ENCODE measurements at regions not wholly inside any gene's neighbourhood (a gene's known extent, or its start where the extent isn't known, plus 50 kb on each side); places are given as distances from the start of the nearest gene placed in this dataset.

DNA sequence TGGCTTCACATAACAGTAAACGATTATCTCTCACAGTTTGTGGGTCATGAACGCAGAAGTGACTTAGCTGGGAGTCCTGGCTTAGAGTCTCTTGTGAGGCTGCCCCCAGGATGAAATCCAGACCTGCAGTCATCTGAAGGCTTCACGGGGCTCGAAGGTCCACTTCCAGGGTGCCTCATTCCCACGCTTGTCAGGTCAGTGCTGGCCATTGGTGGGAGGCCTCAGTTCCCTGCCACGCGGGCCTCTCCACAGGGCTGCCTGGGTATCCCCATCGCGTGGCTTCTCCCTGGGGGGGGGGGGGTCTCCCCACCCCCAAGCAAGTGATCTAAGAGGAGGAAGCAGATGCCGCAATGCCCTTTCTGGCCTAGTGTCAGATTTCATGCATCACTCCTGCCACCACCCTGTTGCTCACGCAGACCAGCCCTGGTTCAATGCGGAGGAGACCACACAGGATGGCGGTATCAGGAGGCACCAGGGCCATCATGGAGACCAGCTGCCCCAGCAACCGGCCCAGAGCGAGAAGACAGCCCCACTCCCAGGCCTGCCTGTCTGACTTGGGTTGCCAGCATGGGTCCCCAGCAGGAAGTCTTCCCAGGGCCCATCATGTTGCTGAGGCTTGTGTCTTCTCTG, 77.3 kb upstream of the CDH5 start:
- DNase-seq (ENCODE audit: low read depth): no peak

DNA sequence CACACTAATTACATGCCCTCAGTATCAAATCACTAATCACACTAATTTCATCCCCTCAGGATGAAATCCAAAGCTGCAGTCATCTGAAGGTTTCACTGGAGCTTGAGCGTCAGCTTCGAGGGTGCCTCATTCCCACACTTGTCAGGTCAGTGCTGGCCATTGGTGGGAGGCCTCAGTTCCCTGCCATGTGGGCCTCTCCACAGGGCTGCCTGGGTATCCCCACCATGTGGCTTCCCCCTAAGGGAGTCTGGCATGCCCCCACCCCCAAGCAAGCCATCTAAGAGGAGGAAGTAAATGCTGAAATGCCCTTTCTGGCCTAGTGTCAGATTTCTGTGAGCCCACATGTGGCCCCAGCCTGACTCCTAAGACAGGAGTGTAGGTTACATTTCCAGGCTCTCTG, 78.6 kb upstream of the CDH5 start:
- no peak for DNase-seq (ENCODE audit: low read depth)

DNA sequence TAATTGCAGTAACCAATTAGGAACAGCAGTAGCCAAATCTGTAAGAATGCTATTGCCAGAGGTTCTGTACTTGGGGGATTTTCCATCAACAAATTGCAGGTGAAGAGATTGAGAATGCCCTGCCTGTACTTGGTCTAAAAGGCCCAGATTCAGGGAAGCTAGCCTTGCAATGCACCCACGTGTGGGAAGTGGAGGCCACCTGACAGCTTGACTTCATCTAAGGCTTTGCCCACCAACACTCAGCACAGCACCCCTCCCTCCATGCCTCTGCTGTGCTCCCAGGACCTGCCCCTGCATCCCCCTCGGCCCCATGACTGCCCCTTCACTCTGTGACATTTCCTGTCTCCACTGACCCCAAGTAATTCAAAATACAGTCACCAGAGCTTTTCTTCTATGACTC, 79.1 kb upstream of the CDH5 start:
- no peak for DNase-seq (ENCODE audit: low read depth)

DNA sequence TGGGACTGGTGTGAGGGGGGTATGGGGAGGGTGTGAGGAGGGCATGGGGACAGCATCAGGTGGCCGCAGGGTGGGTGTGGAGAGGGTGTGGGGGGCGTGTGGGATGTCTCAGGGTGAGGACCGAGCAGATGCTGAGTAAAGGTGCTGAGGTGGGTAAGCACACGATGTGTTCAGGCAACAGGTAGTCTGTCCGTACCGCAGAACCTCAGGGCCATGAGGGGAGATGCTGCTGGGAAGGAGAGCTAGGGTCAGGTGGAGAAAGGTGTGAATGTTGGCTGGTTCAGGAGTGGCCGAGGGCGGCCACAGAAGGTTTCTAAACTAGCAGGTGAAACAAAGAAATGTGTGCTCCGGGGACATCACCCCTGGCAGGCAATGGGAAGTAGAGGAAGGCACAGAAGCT, 80.0 kb upstream of the CDH5 start:
- no peak for DNase-seq (ENCODE audit: low read depth)

DNA sequence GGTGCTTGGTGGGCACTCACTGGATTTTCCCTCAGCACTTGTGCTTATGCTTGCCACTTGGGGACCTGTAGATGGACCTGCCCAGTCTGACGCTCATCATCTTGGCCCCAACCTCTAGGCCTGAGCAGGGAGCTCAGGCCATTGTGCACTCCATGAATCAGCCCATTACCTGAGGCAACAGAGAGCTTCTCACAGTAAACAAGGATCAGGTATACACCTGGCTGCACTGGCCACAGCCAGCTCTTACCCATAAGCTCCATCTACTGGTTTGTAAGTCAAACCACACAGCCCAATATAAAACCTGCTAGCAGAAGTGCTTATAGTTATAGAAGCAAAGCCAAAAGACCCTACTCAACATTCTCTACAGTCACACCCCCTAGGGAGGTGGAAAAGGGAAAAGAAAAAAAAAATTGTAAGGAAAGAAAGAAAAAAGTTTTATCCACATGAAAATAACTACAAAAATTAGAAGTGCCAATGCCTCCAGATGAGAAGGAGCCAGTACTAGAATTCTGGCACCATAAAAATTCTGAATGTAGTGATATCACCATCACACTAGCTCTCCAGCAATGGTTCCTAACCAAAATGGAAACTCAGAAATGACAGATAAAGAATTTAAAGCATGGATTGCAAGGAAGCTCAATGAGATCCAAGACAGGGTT, 87.8 kb upstream of the CDH5 start:
- no peak for DNase-seq (ENCODE audit: low read depth)

DNA sequence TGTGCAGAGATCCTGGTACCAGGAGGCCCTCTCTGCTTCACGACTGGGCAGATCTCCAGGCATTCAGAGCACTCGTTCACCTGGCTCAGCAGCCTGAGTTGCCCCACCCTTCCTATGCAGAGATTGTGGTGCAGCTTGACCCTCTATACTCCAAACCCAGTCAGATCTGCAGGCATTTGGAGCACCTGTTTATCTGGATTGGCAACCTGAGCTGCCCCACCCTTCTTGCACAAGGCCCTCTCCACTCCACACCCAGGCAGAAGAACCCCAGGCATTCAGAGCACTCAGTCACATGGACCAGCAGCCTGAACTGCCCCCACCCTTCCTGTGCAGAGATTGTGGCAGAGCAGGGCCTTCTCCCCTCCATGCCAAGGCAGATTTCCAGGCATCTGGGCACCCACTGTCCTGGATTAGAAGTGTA, 88.4 kb upstream of the CDH5 start:
- no peak for DNase-seq (ENCODE audit: low read depth)

DNA sequence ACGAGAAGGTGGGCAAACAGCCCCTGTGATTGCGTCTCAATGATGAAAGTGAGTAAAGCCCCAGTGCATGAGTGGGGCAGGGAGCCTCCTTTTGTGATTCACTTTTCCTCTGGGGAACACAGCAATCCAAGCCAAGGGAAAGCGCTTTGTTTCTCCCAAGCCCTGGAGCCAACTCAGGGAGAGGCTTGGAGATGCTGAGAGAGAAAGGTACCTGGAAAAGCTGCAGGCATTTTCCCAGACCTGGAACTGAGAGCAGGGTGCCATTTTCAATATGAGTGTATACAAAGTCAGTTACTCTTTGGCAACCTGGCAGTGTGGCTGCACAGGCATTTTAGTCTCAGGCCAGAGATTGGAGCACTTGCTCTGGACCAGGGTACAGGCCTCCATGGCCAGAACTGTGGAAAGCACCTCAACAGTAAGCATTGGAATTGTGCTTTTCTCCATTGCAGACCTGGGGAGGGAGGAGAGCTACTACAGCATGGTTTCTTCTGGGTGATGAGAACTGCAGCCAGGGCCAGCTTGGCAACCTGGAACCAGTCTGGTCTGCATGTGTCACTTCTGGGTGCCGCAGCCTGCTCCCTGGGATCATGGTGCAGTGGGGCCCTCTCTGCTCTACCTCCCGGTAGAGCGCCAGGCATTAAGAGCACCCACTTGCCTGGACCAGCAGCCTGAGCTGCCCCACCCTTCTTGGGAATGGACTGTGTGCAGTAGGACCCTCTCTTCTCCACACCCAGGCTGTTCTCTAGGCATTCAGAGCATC, 89.0 kb upstream of the CDH5 start:
- no peak for DNase-seq (ENCODE audit: low read depth)

DNA sequence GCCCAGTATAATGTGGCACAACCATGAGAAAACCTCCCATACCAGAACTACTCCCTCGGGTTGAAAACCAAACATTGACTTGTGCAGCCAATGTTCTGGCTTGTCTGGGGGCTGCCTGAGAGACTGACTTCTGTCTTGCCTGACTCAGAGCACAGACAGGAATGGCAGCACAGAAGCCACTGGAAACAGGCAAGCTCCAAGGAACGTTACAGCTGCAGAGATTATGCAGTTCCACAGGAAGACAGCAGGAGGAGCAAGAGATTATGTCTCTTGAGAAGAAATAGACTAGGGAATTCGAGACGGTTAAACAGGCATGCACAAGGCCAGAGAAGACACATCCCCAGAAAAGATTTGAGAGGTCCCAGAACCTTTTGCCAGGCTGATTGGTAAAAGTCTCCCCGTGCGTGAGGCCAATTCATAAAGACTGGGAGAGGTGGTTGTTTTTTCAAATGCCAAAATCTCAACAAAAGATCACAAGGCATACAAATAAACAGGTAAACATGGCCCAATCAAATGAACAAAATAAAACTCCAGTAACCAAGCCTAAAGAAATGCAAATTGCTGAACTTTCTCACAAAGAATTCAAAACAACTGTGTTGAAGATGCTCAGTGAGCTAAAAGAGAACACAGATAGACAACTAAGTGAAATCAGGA, 90.6 kb upstream of the CDH5 start:
- peak; percentile 58 for DNase-seq (ENCODE audit: low read depth)

DNA sequence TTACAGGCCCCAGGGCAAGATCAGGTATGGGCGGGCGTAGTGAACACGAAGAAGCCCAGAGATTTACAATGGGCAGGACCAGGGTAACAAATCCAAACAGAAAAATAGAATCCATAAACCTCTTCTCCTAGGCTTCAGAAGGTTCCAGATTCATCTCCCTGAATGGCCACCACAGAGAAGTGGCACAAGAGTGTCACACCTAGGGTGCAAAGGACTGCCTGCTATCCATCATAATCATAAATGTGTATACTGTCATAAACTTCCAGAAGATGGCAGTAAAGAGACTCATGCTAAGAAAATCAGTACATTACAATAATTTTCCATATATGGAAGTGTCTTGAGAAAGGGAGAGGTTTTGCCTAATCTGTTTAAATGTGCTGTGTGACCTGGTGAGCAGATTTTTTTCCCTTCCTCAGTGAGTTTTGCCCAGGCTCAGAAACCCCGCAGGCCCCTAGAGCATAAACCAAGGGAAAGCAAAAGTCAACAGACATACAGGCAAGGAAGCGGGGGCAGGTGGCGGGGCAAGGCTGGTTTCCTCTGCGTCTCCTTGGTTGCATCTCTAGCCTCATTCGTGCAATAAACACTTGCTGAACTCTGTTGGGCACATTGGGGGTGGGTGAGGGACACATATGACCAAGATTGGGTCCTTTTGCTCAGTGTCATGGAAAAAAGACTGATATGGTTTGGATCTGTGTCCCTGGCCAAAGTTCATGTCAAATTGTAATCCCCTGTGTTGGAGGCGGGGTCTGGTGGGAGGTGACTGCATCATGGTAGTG, 92.0 kb upstream of the CDH5 start:
- DNase-seq (ENCODE audit: low read depth): peak; percentile 27

DNA sequence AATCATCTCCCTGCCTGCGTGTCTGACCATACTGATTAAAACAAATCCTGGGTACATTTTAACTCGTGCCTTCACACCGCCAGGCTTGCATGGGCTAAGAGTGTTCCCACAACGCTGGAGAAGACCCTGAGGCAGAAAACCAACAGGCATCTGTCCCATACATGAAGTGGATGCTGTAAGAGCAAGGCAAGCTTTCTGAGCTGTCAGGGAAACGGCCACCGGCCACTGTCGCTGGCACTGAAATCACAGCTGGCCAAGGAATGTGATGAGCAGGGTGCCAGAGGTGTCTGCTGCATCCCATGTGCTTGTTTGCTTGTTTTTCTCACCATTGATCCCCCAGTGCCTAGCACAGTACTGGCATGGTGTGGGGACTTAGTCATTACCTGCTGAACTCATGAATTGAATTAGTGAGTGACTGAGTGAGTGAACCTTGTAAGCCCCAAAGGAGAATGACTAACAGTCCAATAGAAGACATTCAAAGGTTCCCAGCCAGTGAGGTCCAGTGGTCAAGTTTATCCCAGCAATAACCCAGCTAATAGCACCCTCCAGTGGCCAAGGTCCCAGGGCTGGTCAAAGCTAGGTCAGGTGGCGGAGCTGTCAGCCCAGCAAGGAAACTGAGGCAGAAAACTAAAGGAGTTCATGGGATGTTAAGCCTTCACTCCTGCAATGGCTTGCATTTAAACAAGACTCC, 92.7 kb upstream of the CDH5 start:
- DNase-seq (ENCODE audit: low read depth): peak; percentile 71

DNA sequence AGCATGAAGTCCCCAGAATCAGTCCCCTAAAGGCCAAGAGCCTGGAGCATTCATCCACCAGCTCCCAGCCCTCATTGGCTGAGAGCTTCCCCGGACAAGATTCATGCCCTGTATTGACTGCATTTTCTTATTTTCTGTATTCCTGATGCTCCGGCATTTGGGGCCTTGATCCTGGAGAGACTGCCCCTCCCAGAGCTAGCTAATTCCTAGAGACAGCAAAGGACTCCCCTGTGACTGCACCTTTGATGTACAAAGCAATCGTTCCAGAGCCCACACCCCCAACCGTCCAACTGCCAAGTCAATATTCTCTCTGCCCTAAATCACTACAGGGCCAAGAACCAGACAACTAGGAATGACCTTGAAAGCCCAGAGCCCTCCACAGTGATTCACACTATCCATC, 93.4 kb upstream of the CDH5 start:
- DNase-seq (ENCODE audit: low read depth): no peak

DNA sequence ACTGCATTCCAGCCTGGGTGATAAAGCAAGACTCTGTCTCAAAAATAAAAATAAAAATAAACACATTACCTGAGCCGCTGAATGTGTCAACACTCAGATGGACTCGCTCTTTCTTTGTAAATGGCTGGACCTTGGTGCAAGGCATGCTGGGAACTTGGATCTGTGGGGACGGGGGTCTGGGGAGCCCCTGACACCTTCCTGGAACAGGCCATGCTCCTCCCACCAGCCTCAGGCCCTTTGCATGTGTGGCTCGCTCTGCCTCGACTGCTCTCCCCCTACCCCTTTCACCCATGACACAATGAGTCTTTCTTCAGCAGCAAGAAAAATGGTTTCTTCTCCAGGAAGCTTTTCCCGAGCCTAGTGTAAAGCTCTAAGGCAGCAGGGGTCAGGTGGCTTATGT, 94.0 kb upstream of the CDH5 start:
- no peak for DNase-seq (ENCODE audit: low read depth)

DNA sequence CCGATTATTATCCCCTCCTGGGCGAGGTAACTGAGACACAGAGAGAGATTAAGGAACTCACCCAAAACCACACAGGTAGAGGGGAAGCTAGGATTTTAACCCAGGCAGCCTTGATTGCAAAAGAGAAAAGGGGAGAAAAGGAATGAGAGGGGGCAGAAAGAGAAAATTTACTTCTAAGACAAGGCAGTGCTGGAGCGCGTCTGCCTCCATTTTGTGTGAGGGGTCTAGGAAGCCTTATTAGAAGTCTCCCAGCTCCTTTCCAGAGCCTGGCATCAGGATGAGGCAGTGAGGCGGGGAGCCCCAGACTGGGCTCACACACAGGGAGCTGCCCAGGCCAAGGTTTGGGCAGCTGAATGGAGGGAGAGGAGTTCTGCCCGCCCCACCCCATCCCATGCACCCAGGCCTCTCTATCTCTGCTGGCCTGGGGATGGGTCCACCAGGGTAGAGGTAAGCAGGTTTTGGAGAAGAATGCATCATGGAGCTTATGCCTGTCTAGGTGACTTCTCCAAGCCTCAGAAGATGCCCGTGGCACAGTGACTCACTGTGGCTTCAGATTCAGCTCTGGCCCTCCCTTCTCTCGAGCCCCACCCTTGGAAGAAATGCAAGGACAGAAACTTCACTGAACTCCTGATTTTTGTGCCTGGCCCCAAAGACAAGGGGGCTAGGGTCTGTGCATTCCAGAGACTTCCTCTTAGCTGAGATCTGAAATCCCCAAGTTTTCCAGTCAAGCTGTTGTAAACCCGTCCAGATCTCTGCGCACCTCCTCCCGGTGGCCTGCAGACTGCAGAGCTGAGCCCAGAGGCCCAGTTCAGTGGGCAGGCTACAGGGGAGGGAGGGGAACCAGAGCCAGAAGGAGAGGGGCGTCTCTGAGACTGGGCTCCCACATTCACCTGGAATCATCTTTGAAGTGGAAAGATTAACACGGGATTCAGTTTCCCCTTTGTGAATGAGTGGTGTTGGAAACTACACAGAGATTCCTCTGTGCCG, 95.1 kb upstream of the CDH5 start:
- DNase-seq (ENCODE audit: low read depth): peak; percentile 61

DNA sequence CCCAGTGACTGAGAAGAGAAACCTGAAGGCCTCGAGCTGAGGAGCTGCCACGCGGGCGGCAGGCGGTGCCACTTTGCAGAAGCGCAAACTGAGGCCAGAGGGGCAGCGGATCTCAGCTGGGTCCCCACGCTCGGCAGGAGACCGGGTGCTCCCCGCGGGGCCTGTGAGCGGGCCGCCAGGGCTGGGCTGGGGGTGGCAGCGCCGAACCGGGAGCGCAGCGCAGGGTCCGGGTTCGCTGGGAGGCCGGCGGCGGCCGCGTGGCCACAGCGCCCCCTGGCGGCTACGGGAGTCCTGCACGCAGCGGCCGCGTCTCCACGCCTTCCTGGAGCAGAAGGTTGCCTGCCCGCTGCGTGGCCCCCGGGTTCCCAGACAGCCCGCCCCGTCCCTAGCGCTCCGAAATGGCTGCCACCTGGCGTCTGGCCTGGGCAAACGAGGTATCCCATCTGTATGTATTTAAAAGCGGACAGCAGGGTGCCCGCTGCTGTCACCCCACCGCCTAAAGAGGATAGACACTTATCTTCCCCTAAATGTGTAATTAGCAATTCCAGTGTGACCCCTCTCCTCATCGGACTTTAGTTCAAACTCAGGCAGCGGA, 96.1 kb upstream of the CDH5 start:
- peak; percentile 57 for DNase-seq (ENCODE audit: low read depth)

DNA sequence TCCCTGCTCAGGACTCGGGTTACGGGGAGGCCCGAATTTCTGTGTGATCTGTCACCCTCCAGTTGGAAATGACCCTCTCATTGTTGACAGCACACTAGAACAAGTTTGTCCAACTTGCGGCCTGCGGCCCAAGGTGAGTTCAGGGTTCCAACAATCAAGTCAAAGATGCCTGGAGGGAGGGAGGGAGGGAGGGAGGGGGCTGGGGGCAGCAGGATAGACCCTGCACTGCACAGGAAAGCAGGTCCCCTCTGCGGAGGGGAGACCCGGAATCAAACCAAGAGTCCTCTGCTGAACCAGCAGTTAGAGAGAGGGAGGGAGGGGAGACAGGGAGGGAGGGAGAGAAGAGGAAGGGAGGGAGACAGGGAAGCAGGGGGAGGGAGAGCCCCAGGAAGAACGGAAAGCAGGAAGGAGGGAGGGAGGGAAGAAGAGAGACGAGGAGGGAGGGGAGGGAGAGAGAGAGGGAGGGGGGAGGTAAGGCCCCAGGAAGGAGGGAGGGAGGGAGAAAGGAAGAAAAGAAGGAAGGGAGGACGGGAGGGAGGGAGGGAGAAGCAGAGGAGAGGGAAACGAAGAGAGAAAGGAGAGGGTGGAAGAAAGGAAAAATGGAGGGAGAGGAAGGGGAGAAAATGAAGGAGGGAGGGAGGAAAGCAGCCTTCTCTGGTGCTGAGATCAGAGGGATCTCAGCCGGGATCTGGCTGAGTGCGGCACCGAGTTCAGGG, 96.7 kb upstream of the CDH5 start:
- no peak for DNase-seq (ENCODE audit: low read depth)

DNA sequence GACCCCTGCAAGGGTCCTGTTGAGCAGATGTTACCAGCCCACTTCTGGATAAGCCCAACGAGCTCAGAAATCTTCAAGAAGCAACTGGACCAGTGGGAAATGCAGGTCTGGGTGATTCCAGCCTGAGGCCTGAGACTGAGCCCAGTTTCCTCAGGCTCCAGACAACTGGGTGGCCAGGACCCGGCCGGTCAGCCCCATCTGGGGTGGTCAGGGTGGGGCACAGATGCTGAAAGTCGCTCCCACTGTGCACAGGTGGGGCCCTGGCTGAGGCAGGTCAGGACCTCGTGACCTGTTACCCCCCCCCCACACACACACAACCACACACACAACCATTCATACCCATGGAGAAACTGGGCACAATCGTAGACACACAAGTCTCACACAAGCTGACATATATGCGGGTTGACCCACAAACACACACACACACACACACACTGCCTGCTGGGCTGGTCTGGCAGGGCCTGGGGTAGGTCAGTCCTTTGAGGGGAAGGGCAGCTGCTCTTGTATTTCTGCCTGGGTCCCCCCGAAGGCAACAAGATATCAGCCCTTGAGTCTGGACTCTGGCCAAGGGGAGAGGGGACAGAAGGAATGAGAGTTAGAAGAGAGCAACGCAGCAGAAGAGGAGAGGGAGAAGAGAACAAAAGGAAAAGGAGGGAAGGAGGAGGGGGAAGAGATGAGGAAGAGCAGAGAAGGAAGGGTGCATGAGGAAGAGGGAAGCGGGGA, 99.0 kb upstream of the CDH5 start:
- DNase-seq (ENCODE audit: low read depth): no peak

DNA sequence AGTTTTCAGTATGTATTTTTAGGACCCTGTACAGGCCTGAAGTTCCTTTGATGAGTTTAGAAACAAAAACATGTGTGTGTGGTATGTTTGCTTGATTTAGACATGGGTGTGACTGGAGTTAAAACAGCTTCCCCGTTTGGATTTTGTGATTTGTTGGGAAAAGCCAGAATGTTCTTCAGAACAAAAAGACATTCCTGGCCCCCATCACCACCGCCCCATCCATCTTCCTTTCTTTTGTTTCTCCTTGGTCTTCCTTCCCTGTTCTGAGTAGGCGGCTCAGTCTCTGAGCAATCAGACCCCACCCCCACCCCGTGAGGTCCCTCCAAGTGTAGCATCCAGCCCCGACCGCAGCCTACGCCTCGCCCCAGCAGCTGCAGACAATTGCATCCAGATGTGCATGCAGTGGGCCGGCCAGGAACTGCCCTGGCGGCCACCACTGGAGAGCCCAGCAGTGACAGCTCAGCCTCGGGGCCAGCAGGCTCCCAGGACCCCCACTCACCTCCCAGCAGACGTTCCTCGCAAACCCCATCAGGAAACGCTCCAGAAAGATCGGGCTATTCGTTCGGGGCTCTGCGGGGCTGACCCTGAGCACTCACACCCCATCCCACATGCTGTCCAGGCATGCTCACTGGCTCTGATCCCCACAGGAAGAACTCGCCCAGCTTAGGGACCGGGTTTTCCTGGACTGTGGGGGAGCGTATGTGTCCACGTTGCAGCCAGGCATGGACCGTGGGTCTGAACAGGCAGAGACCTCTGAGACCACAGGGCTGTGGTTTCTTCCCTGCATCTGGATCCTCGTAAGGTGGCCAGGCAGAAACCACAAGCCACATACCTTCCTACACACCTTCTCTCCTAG, 99.8 kb upstream of the CDH5 start:
- DNase-seq (ENCODE audit: low read depth): no peak

Data from M059J (cell line).